ENCODE measurements at regions not wholly inside any gene's neighbourhood (a gene's known extent, or its start where the extent isn't known, plus 50 kb on each side); places are given as distances from the start of the nearest gene placed in this dataset.

DNA sequence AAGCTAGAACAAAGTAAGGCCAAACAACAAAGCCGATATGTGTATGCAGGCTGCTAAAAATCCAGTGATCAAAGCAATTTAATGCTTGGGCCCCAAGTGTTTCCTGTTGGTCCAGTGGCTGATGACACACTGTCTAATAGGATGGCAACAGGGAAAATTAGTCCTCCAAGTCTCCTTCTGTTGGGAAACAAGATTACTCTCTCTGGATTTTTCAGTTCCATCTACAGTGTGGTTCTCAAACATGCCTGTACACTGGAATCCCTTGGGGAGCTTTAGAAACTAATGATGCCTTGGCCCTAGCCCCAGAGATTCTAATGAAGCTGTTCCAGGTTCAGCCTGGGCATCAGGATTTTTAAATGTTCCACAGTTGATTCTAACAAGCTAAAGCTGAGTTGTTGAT is 198.7 kb downstream of the AHR start:
- Histone ChIP-seq H2AFZ (ENCODE audit: low read length) (no peak overlapping the region), H3K9ac (ENCODE audit: insufficient read depth, low read depth, low read length) (no peak overlapping the region), H3K36me3 (replicated peaks in 1 of 2; ENCODE audit: control insufficient read depth in 1 of 2, insufficient read depth in 2 of 2, low read length in 2 of 2) (no peaks in the 10 kb centered on the region), H3K79me2 (ENCODE audit: insufficient read depth, low read length) (no peaks in the 10 kb centered on the region), H3K27me3 (ENCODE audit: control insufficient read depth in 1 of 2, insufficient read depth in 2 of 2, low read length in 2 of 2) (no peaks in the 10 kb centered on the region; a peak in 1 of 5 replicates), H3K4me3 (replicated peaks in 1 of 3; ENCODE audit: insufficient read depth in 1 of 3, low read depth in 2 of 3, low read length in 3 of 3) (no peak overlapping the region), H3K9me3 (ENCODE audit: low read length) (no peaks in the 10 kb centered on the region), H3K27ac (ENCODE audit: extremely low read length, insufficient read depth, low read length) (no peak overlapping the region), H3K4me2 (ENCODE audit: low read depth, low read length) (no peak overlapping the region), H3K4me1 (ENCODE audit: insufficient read depth, low read length) (peaks cover 27% of the 10 kb centered on the region), H4K20me1 (ENCODE audit: insufficient read depth, low read length) (no peaks in the 10 kb centered on the region)
- POLR2A ChIA-PET, result no interaction called here
- in situ Hi-C loops (cut with HindIII; ENCODE audit: extremely low pct_ligation_motif_present, low pct_unique_long_range_greater_than_20kb) (no loop called here), intact Hi-C loops (cut with micrococcal nuclease; ENCODE audit: unreplicated experiment) (no loop called here)
- 81% methylated on average over 1 of the region's 1 CpG for WGBS (ENCODE audit: low lambda C conversion rate)
- FAIRE-seq, result no peak
- CTCF ChIA-PET (ENCODE audit: low intra/inter-chr PET ratio, low total read pairs), result no interaction called here
- BruUV-seq (replicated peaks), result no TSS peak
- DNase-seq (ENCODE audit: low spot score), result no peak
- no peak for ATAC-seq
- TF ChIP-seq ZNF841 (CRISPR knock-in tag; IDR thresholded peaks at IDR 0.05; ENCODE audit: borderline replicate concordance), result no peak
- no peak for TF ChIP-seq AHR (CRISPR knock-in tag; IDR thresholded peaks at IDR 0.05)
- TF ChIP-seq ATRX (CRISPR knock-in tag; IDR thresholded peaks at IDR 0.05; ENCODE audit: borderline replicate concordance), result no peak
- no peak for TF ChIP-seq RAD51 (IDR thresholded peaks at IDR 0.05; ENCODE audit: borderline replicate concordance)
- no peak for TF ChIP-seq HCFC1 (IDR thresholded peaks at IDR 0.05; ENCODE audit: low read depth, low read length)
- TF ChIP-seq ZIK1 (CRISPR knock-in tag; IDR thresholded peaks at IDR 0.05; ENCODE audit: borderline replicate concordance, low read depth), result no peak
- TF ChIP-seq U2AF2 (IDR thresholded peaks at IDR 0.05; ENCODE audit: low read depth, low read length), result no peak
- TF ChIP-seq, protein P1, sequence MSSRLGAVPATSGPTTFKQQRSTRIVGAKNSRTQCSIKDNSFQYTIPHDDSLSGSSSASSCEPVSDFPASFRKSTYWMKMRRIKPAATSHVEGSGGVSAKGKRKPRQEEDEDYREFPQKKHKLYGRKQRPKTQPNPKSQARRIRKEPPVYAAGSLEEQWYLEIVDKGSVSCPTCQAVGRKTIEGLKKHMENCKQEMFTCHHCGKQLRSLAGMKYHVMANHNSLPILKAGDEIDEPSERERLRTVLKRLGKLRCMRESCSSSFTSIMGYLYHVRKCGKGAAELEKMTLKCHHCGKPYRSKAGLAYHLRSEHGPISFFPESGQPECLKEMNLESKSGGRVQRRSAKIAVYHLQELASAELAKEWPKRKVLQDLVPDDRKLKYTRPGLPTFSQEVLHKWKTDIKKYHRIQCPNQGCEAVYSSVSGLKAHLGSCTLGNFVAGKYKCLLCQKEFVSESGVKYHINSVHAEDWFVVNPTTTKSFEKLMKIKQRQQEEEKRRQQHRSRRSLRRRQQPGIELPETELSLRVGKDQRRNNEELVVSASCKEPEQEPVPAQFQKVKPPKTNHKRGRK (CRISPR knock-in tag; IDR thresholded peaks at IDR 0.05), result no peak
- no peak for TF ChIP-seq ZBTB40 (IDR thresholded peaks at IDR 0.05)
- no peak for TF ChIP-seq ZBTB40 (CRISPR knock-in tag; IDR thresholded peaks at IDR 0.05)
- no peak for TF ChIP-seq FOXP1 (IDR thresholded peaks at IDR 0.05)
- no peak for TF ChIP-seq FOXP1 (CRISPR knock-in tag; IDR thresholded peaks at IDR 0.05)
- TF ChIP-seq RNF219 (CRISPR knock-in tag; IDR thresholded peaks at IDR 0.05), result no peak
- no peak for TF ChIP-seq ZMYM2 (CRISPR knock-in tag; IDR thresholded peaks at IDR 0.05)

Measured in HepG2 (cell line).